ENCODE measurements at regions not wholly inside any gene's neighbourhood (a gene's known extent, or its start where the extent isn't known, plus 50 kb on each side); places are given as distances from the start of the nearest gene placed in this dataset.
"Not testable (repeated sequence)": the region's sequence is repeated elsewhere in the genome, so short reads cannot be mapped to it uniquely, and the experiment has no call there.

GRCh38 chr21:13981176-13982087, 229.3 kb downstream of the LIPI start:
- DNase-seq (ENCODE audit: insufficient read length, low spot score); FAIRE-seq: not testable (repeated sequence)

- not testable (repeated sequence) for FAIRE-seq; DNase-seq (ENCODE audit: insufficient read length, low spot score)
Observed at GRCh38 chr21:13980115-13980662, 230.6 kb downstream of the LIPI start.

GRCh38 chr21:13979608-13980007, 231.1 kb downstream of the LIPI start:
- FAIRE-seq; DNase-seq (ENCODE audit: insufficient read length, low spot score): not testable (repeated sequence)

- not testable (repeated sequence) for FAIRE-seq; DNase-seq (ENCODE audit: insufficient read length, low spot score)
Observed at GRCh38 chr21:13974582-13974981, 236.2 kb downstream of the LIPI start.

GRCh38 chr21:13969853-13970252, 240.9 kb downstream of the LIPI start:
- not testable (repeated sequence) for DNase-seq (ENCODE audit: insufficient read length, low spot score); FAIRE-seq

GRCh38 chr21:13969002-13969401, 241.8 kb downstream of the LIPI start:
- not testable (repeated sequence) for FAIRE-seq; DNase-seq (ENCODE audit: insufficient read length, low spot score)

- not testable (repeated sequence) for FAIRE-seq; DNase-seq (ENCODE audit: insufficient read length, low spot score)
Observed at GRCh38 chr21:13963259-13963658, 247.5 kb downstream of the LIPI start.

GRCh38 chr21:13937236-13937635, 273.5 kb downstream of the LIPI start:
- TF ChIP-seq POLR2A (IDR thresholded peaks at IDR 0.05; ENCODE audit: low read depth, low read length) (no peak), TAF1 (IDR thresholded peaks at IDR 0.05; ENCODE audit: low read depth, low read length) (no peak), SPI1 (IDR thresholded peaks at IDR 0.05; ENCODE audit: low read depth, low read length) (no peak), POLR2AphosphoS5 (IDR thresholded peaks at IDR 0.05; ENCODE audit: low read depth, low read length) (no peak), POU2F2 (IDR thresholded peaks at IDR 0.05; ENCODE audit: low read depth, low read length) (no peak), PAX5 (IDR thresholded peaks at IDR 0.05; ENCODE audit: insufficient read depth, low read length, severe bottlenecking) (no peak)
- DNase-seq (ENCODE audit: insufficient read length, low spot score), result no peak
- FAIRE-seq, result no peak

GRCh38 chr21:13936033-13936937, 274.5 kb downstream of the LIPI start:
- FAIRE-seq; DNase-seq (ENCODE audit: insufficient read length, low spot score): not testable (repeated sequence)

GRCh38 chr21:13935396-13936032, 275.2 kb downstream of the LIPI start:
- not testable (repeated sequence) for FAIRE-seq; DNase-seq (ENCODE audit: insufficient read length, low spot score)

GRCh38 chr21:13934887-13935342, 275.8 kb downstream of the LIPI start:
- DNase-seq (ENCODE audit: insufficient read length, low spot score); FAIRE-seq: not testable (repeated sequence)

- not testable (repeated sequence) for DNase-seq (ENCODE audit: insufficient read length, low spot score); FAIRE-seq
Observed at GRCh38 chr21:13923175-13923574, 287.6 kb downstream of the LIPI start.

GRCh38 chr21:13921455-13921854, 289.3 kb downstream of the LIPI start:
- not testable (repeated sequence) for DNase-seq (ENCODE audit: insufficient read length, low spot score); FAIRE-seq

- not testable (repeated sequence) for FAIRE-seq
Observed at GRCh38 chr21:13907385-13907784, 297.8 kb downstream of the POTED start.

GRCh38 chr21:13896596-13897247, 287.1 kb downstream of the POTED start:
- not testable (repeated sequence) for FAIRE-seq; DNase-seq (ENCODE audit: insufficient read length, low spot score)

More at GRCh38 chr21:13907385-13907784, 297.8 kb downstream of the POTED start:
- DNase-seq (ENCODE audit: insufficient read length, low spot score), result not testable (repeated sequence)

- DNase-seq (ENCODE audit: insufficient read length, low spot score), result not testable (repeated sequence)
Observed at GRCh38 chr21:13893617-13894016, 284.0 kb downstream of the POTED start.

GRCh38 chr21:13893025-13893424, 283.4 kb downstream of the POTED start:
- DNase-seq (ENCODE audit: insufficient read length, low spot score); FAIRE-seq: not testable (repeated sequence)

More at GRCh38 chr21:13893617-13894016, 284.0 kb downstream of the POTED start:
- FAIRE-seq, result not testable (repeated sequence)
